ENCODE measurements at regions not wholly inside any gene's neighbourhood (a gene's known extent, or its start where the extent isn't known, plus 50 kb on each side); places are given as distances from the start of the nearest gene placed in this dataset.

DNA sequence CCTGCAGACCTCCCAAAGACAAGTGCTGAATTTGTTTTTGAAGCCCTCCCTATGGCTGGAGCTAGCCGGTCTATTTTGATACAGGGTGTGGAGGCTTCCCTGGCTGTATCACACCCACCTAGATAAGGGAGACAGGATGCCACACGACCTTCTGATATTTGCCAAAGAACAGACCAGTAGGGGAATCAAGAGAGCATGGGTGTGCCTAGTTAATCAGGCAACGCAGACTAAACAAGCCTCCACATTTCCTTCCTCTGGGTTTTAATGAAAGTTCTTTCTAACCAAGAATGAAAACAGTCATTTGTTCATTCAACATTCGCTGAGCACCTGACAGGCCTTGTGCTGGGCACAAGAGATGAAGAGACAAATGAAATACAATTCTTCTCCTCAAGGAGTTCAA lies 446.8 kb downstream of the PLPP3 start:
- Histone ChIP-seq H3K4me1 (replicated peaks in 1 of 4; ENCODE audit: control insufficient read depth in 3 of 4, insufficient read depth in 4 of 4, low read length in 3 of 4) (no peaks in the 10 kb centered on the region), H2AK5ac (ENCODE audit: low read depth, low read length) (no peak overlapping the region), H3K27me3 (replicated peaks in 1 of 4; ENCODE audit: control insufficient read depth in 3 of 4, extremely low read depth in 1 of 4, insufficient read depth in 3 of 4, low read length in 3 of 4) (no peaks in the 10 kb centered on the region), H3K79me2 (ENCODE audit: control insufficient read depth in 1 of 2, insufficient read depth in 2 of 2, low read length in 2 of 2) (no peaks in the 10 kb centered on the region), H3K9me3 (ENCODE audit: insufficient read depth in 2 of 2, low read depth in 1 of 2, low read length in 1 of 2) (no peaks in the 10 kb centered on the region), H2BK20ac (ENCODE audit: low read length) (no peak overlapping the region), H3K18ac (ENCODE audit: extremely low read depth, low read length) (no peak overlapping the region), H4K20me1 (replicated peaks in 1 of 2; ENCODE audit: control insufficient read depth in 1 of 2, insufficient read depth in 2 of 2, low read length in 2 of 2) (no peaks in the 10 kb centered on the region), H3K27ac (ENCODE audit: low read depth, low read length) (no peak overlapping the region), H4K91ac (replicated peaks; ENCODE audit: insufficient read length, low read length) (no peak overlapping the region), H3K4ac (replicated peaks; ENCODE audit: insufficient read length, low read depth, low read length) (no peak overlapping the region), H3K56ac (replicated peaks; ENCODE audit: insufficient read length, low read depth, low read length) (no peak overlapping the region), H3K36me3 (ENCODE audit: control insufficient read depth in 2 of 4, insufficient read depth in 4 of 4, low read length in 3 of 4) (no peaks in the 10 kb centered on the region), H2BK5ac (ENCODE audit: low read depth, low read length) (no peak overlapping the region), H3K23me2 (ENCODE audit: low read depth, low read length) (no peaks in the 10 kb centered on the region), H3K23ac (ENCODE audit: insufficient read length) (no peak overlapping the region), H2BK15ac (ENCODE audit: low read length) (no peak overlapping the region), H3K79me1 (ENCODE audit: low read depth, low read length) (no peaks in the 10 kb centered on the region), H4K8ac (ENCODE audit: extremely low read depth, insufficient read depth, low read length) (no peak overlapping the region), H3K14ac (ENCODE audit: insufficient read length) (no peak overlapping the region), H3K9ac (replicated peaks in 1 of 4; ENCODE audit: extremely low read depth in 1 of 4, low read depth in 3 of 4, low read length in 3 of 4) (no peak overlapping the region), H3K4me3 (ENCODE audit: extremely low read depth in 1 of 4, insufficient read depth in 2 of 4, low read depth in 3 of 4, low read length in 4 of 4) (no peak overlapping the region), H4K5ac (ENCODE audit: insufficient read length, low read depth, low read length) (no peak overlapping the region), H2BK12ac (ENCODE audit: low read depth, low read length) (no peak overlapping the region), H2BK120ac (replicated peaks; ENCODE audit: low read depth, low read length) (no peak overlapping the region), H3K4me2 (ENCODE audit: insufficient read depth in 1 of 2, low read depth in 2 of 2, low read length in 2 of 2) (no peak overlapping the region), H2AFZ (ENCODE audit: low read length) (no peak overlapping the region)
- ChIA-PET POLR2A (ENCODE audit: partially characterized antibody) (no interaction called here), CTCF (ENCODE audit: partially characterized antibody) (interaction anchor here (1.0 to 1.1 kb wide), 2 partner anchors 13 to 431 kb away, joined by 3 read pairs; no protein-coding TSS in a partner anchor)
- DNase-seq (ENCODE audit: low read depth in 1 of 2, low spot score in 2 of 2), result no peak
- WGBS, 2 experiments (ENCODE audit: extremely low coverage in 1 of 2, insufficient coverage in 1 of 2, insufficient read length in 1 of 2, insufficient replicate concordance in 2 of 2, low coverage in 1 of 2, low lambda C conversion rate in 2 of 2, missing lambda C conversion rate in 1 of 2), result 89% methylated on average over 4 of the region's 4 CpGs; no CpG with 5 or more reads in 1 of the 2 experiments
- FAIRE-seq, result no peak
- TF ChIP-seq CREB1 (IDR thresholded peaks at IDR 0.05), result no peak
- TF ChIP-seq SP2 (IDR thresholded peaks at IDR 0.05; ENCODE audit: low read length), result no peak
- TF ChIP-seq CHD1 (IDR thresholded peaks at IDR 0.05; ENCODE audit: low read depth, low read length), result no peak
- TF ChIP-seq CHD2 (IDR thresholded peaks at IDR 0.05; ENCODE audit: low read length), result no peak
- TF ChIP-seq NANOG (IDR thresholded peaks at IDR 0.05; ENCODE audit: insufficient read depth, low read depth, low read length, poor library complexity, severe bottlenecking), result no peak
- TF ChIP-seq, protein P1, sequence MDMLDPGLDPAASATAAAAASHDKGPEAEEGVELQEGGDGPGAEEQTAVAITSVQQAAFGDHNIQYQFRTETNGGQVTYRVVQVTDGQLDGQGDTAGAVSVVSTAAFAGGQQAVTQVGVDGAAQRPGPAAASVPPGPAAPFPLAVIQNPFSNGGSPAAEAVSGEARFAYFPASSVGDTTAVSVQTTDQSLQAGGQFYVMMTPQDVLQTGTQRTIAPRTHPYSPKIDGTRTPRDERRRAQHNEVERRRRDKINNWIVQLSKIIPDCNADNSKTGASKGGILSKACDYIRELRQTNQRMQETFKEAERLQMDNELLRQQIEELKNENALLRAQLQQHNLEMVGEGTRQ (IDR thresholded peaks at IDR 0.05; ENCODE audit: low read length), result no peak
- no peak for TF ChIP-seq POU5F1 (IDR thresholded peaks at IDR 0.05; ENCODE audit: low read depth, low read length)
